Cardiac muscle cell (in vitro differentiated cells and primary cell): ENCODE measurements at regions not wholly inside any gene's neighbourhood (a gene's known extent, or its start where the extent isn't known, plus 50 kb on each side); places are given as distances from the start of the nearest gene placed in this dataset.

Source experiments
- DNase-seq, 2 donors: peaks; one replicate each; pipeline versions ENCODE4 v3.0.0 to v3.0.0-alpha.2; 2010 to 2017; ENCODE audit warnings: low read depth in 1 of 2, low spot score in 1 of 2
- H3K27ac ChIP-seq: fragments of 200-600 bp; sonication (generic); 2 replicates; pipeline ENCODE4 v1.5.1; 2016
- H3K27me3 ChIP-seq: fragments of 200-600 bp; sonication (generic); 2 replicates; pipeline ENCODE4 v1.6.0; 2016; ENCODE audit warnings: control low read depth
- H3K36me3 ChIP-seq: fragments of 200-600 bp; sonication (generic); 2 replicates; pipeline ENCODE4 v1.5.1; 2016; ENCODE audit warnings: control low read depth
- H3K4me1 ChIP-seq: fragments of 200-600 bp; sonication (generic); 2 replicates; pipeline ENCODE4 v1.8.1; 2017; ENCODE audit warnings: low read depth, mild to moderate bottlenecking, mixed run types
- H3K4me3 ChIP-seq: fragments of 200-600 bp; sonication (generic); 2 replicates; pipeline ENCODE4 v1.5.1; 2016; ENCODE audit warnings: mild to moderate bottlenecking
- H3K9me3 ChIP-seq: fragments of 200-600 bp; sonication (generic); 2 replicates; pipeline ENCODE4 v1.5.1; 2017; ENCODE audit warnings: low read depth, mild to moderate bottlenecking, control low read depth
- CTCF ChIP-seq: IDR thresholded peaks from 2 replicates; pipeline ENCODE4 v1.5.1; 2012; ENCODE audit warnings: low read depth, mild to moderate bottlenecking, low read length

- no peak for TF ChIP-seq CTCF
- H3K9me3 ChIP-seq, result no peaks in the 10 kb centered on the region
- no peak overlapping the region for H3K27ac ChIP-seq
- H3K36me3 ChIP-seq, result no peaks in the 10 kb centered on the region
- no peak overlapping the region for H3K4me3 ChIP-seq
- no peaks in the 10 kb centered on the region for H3K4me1 ChIP-seq
- H3K27me3 ChIP-seq, result peaks cover 15% of the 10 kb centered on the region
- no peak for DNase-seq
These were observed 184.2 kb downstream of the ANKRD60 start for GRCh38 chr20:58044286-58044685.

GRCh38 chr20:58043236-58044140, 185.0 kb downstream of the ANKRD60 start:
- Histone ChIP-seq H3K9me3 (no peaks in the 10 kb centered on the region), H3K4me1 (no peaks in the 10 kb centered on the region), H3K27ac (no peak overlapping the region), H3K27me3 (peaks cover 15% of the 10 kb centered on the region), H3K4me3 (no peak overlapping the region), H3K36me3 (no peaks in the 10 kb centered on the region)
- no peak for TF ChIP-seq CTCF
- DNase-seq, result no peak

- DNase-seq, result no peak
- no peaks in the 10 kb centered on the region for H3K4me1 ChIP-seq
- TF ChIP-seq CTCF, result no peak
- H3K9me3 ChIP-seq, result no peaks in the 10 kb centered on the region
- H3K27ac ChIP-seq, result no peak overlapping the region
- no peaks in the 10 kb centered on the region for H3K36me3 ChIP-seq
- H3K27me3 ChIP-seq, result peaks cover 15% of the 10 kb centered on the region
- no peak overlapping the region for H3K4me3 ChIP-seq
These were observed 185.9 kb downstream of the ANKRD60 start for GRCh38 chr20:58042591-58042990.

GRCh38 chr20:58040447-58041290, 187.8 kb downstream of the ANKRD60 start:
- no peak for DNase-seq
- Histone ChIP-seq H3K27ac (no peak overlapping the region), H3K4me3 (no peak overlapping the region), H3K4me1 (no peaks in the 10 kb centered on the region), H3K36me3 (no peaks in the 10 kb centered on the region), H3K9me3 (no peaks in the 10 kb centered on the region), H3K27me3 (peaks cover 25% of the 10 kb centered on the region)
- TF ChIP-seq CTCF, result no peak

- peaks cover 25% of the 10 kb centered on the region for H3K27me3 ChIP-seq
- no peaks in the 10 kb centered on the region for H3K36me3 ChIP-seq
- no peaks in the 10 kb centered on the region for H3K4me1 ChIP-seq
- H3K9me3 ChIP-seq, result no peaks in the 10 kb centered on the region
- no peak for DNase-seq
- no peak overlapping the region for H3K4me3 ChIP-seq
- H3K27ac ChIP-seq, result no peak overlapping the region
- TF ChIP-seq CTCF, result no peak
These were observed 189.0 kb downstream of the ANKRD60 start for GRCh38 chr20:58039274-58040092.
